H9 (cell line): ENCODE measurements at regions not wholly inside any gene's neighbourhood (a gene's known extent, or its start where the extent isn't known, plus 50 kb on each side); places are given as distances from the start of the nearest gene placed in this dataset.

ENCODE experiments used
- DNase-seq: peaks from one replicate; pipeline ENCODE4 v3.0.0-alpha.2; 2017
- H2AFZ ChIP-seq: one replicate; pipeline ENCODE4 v1.6.1; 2013; ENCODE audit warnings: mild to moderate bottlenecking, low read length, control low read depth, moderate library complexity
- H2AK5ac ChIP-seq: 2 replicates; pipeline ENCODE4 v1.6.1; 2013; ENCODE audit warnings: low read length, control low read depth, mixed read lengths; ENCODE audit not compliant: insufficient read length
- H2BK120ac ChIP-seq: one replicate; pipeline ENCODE4 v1.6.1; 2013; ENCODE audit warnings: low read depth, mild to moderate bottlenecking, low read length, control low read depth, inconsistent platforms; ENCODE audit not compliant: poor library complexity, severe bottlenecking
- H2BK12ac ChIP-seq: 2 replicates; pipeline ENCODE4 v1.6.1; 2013; ENCODE audit warnings: low read length, control low read depth, mixed read lengths, low read depth; ENCODE audit not compliant: insufficient read length
- H2BK15ac ChIP-seq: 2 replicates; pipeline ENCODE4 v1.6.1; 2013; ENCODE audit warnings: low read depth, low read length, control low read depth
- H2BK20ac ChIP-seq: one replicate; pipeline ENCODE4 v1.6.1; 2013; ENCODE audit warnings: low read depth, mild to moderate bottlenecking, low read length, control low read depth, inconsistent platforms; ENCODE audit not compliant: poor library complexity, severe bottlenecking
- H2BK5ac ChIP-seq: 2 replicates; pipeline ENCODE4 v1.6.1; 2013; ENCODE audit warnings: low read length, control low read depth, mixed read lengths; ENCODE audit not compliant: insufficient read length
- H3K14ac ChIP-seq: 2 replicates; pipeline ENCODE4 v1.6.1; 2013; ENCODE audit warnings: low read length, control low read depth; ENCODE audit not compliant: insufficient read depth
- H3K18ac ChIP-seq: 2 replicates; pipeline ENCODE4 v1.6.1; 2013; ENCODE audit warnings: low read depth, mild to moderate bottlenecking, mixed read lengths, low read length, control low read depth; ENCODE audit not compliant: insufficient read length
- H3K23ac ChIP-seq: 2 replicates; pipeline ENCODE4 v1.6.1; 2013; ENCODE audit warnings: low read length, control low read depth, mixed read lengths, low read depth; ENCODE audit not compliant: insufficient read length
- H3K23me2 ChIP-seq: 2 replicates; pipeline ENCODE4 v1.6.1; 2013; ENCODE audit warnings: low read depth, mild to moderate bottlenecking, mixed read lengths, low read length, control low read depth; ENCODE audit not compliant: insufficient read length, poor library complexity, severe bottlenecking
- H3K27ac ChIP-seq: 2 replicates; pipeline ENCODE4 v1.5.1; 2013; ENCODE audit warnings: low read length, control low read depth, mixed read lengths, low read depth; ENCODE audit not compliant: insufficient read length
- H3K27me3 ChIP-seq: 2 replicates; pipeline ENCODE4 v1.6.1; 2013; ENCODE audit warnings: low read length, control low read depth, inconsistent platforms; ENCODE audit not compliant: insufficient read depth
- H3K4ac ChIP-seq: 2 replicates; pipeline ENCODE4 v1.6.1; 2013; ENCODE audit warnings: low read depth, mild to moderate bottlenecking, control low read depth, inconsistent platforms, low read length, moderate library complexity
- H3K4me1 ChIP-seq: 2 replicates; pipeline ENCODE4 v1.6.1; 2013; ENCODE audit warnings: low read length, control low read depth, inconsistent platforms; ENCODE audit not compliant: insufficient read depth
- H3K4me2 ChIP-seq: 2 replicates; pipeline ENCODE4 v1.6.1; 2013; ENCODE audit warnings: low read length, control low read depth, mixed read lengths; ENCODE audit not compliant: insufficient read length, insufficient read depth
- H3K56ac ChIP-seq: 2 replicates; pipeline ENCODE4 v1.6.1; 2013; ENCODE audit warnings: low read depth, mild to moderate bottlenecking, mixed read lengths, low read length, control low read depth; ENCODE audit not compliant: insufficient read length
- H3K79me1 ChIP-seq: 2 replicates; pipeline ENCODE4 v1.6.1; 2013; ENCODE audit warnings: low read depth, mild to moderate bottlenecking, moderate library complexity, low read length, control low read depth, inconsistent platforms; ENCODE audit not compliant: insufficient read depth, poor library complexity, severe bottlenecking
- H3K79me2 ChIP-seq: 2 replicates; pipeline ENCODE4 v1.6.1; 2013; ENCODE audit warnings: low read length, control low read depth, inconsistent platforms; ENCODE audit not compliant: insufficient read depth
- H3K9ac ChIP-seq: 2 replicates; pipeline ENCODE4 v1.6.1; 2013; ENCODE audit warnings: low read length, control low read depth, mixed read lengths; ENCODE audit not compliant: insufficient read length; ENCODE audit errors: extremely low read depth
- H3K9me3 ChIP-seq: one replicate; pipeline ENCODE4 v1.6.1; 2013; ENCODE audit warnings: low read depth, low read length, inconsistent platforms; ENCODE audit not compliant: control insufficient read depth
- H3T11ph ChIP-seq: one replicate; pipeline ENCODE4 v1.6.1; 2013; ENCODE audit warnings: mild to moderate bottlenecking, low read length, control low read depth, inconsistent platforms
- H4K20me1 ChIP-seq: one replicate; pipeline ENCODE4 v1.6.1; 2013; ENCODE audit not compliant: control insufficient read depth, insufficient read length, insufficient read depth
- H4K5ac ChIP-seq: 2 replicates; pipeline ENCODE4 v1.6.1; 2013; ENCODE audit warnings: low read depth, mild to moderate bottlenecking, mixed read lengths, low read length, control low read depth; ENCODE audit not compliant: insufficient read length
- H4K8ac ChIP-seq: replicated peaks from 2 replicates; pipeline ENCODE4 v1.6.1; 2013; ENCODE audit warnings: low read length, control low read depth, mixed read lengths, low read depth; ENCODE audit not compliant: insufficient read length
- H4K91ac ChIP-seq: 2 replicates; pipeline ENCODE4 v1.6.1; 2013; ENCODE audit warnings: low read depth, mild to moderate bottlenecking, moderate library complexity, mixed read lengths, low read length, control low read depth; ENCODE audit not compliant: insufficient read length
- H3K27ac Mint-ChIP-seq, 3 experiments: 2 replicates in 2 of 3; 3 replicates in 1 of 3; pipeline ENCODE4 v1.8.0; 2020 to 2021; ENCODE audit warnings: mixed read lengths in 3 of 3, mild to moderate bottlenecking in 1 of 3, moderate library complexity in 1 of 3
- H3K27me3 Mint-ChIP-seq: 2 replicates; pipeline ENCODE4 v1.8.0; 2021; ENCODE audit warnings: low read depth, mild to moderate bottlenecking, moderate library complexity, mixed read lengths
- H3K36me3 Mint-ChIP-seq, 3 experiments: 2 replicates in 2 of 3; 3 replicates in 1 of 3; pipeline ENCODE4 v1.8.0; 2020 to 2021; ENCODE audit warnings: low read depth in 3 of 3, mixed read lengths in 3 of 3; ENCODE audit not compliant: insufficient read depth in 1 of 3
- H3K4me1 Mint-ChIP-seq, 2 experiments: 2 replicates each; pipeline ENCODE4 v1.8.0; 2020; ENCODE audit warnings: mixed read lengths in 2 of 2
- H3K4me3 Mint-ChIP-seq, 2 experiments: 2 replicates in 1 of 2; 3 replicates in 1 of 2; pipeline ENCODE4 v1.8.0; 2020 to 2021; ENCODE audit warnings: mild to moderate bottlenecking in 2 of 2, mixed read lengths in 2 of 2, moderate library complexity in 1 of 2
- H3K9me3 Mint-ChIP-seq, 2 experiments: 2 replicates in 1 of 2; 3 replicates in 1 of 2; pipeline ENCODE4 v1.8.0; 2020; ENCODE audit warnings: mild to moderate bottlenecking in 2 of 2, mixed read lengths in 2 of 2, moderate library complexity in 1 of 2
- TF ChIP-seq, protein P1 (sequence below): fragments of 200-600 bp; sonication (generic); conservative IDR thresholded peaks from 3 replicates; pipeline ENCODE4 v1.8.0; 2021; ENCODE audit warnings: antibody characterized with exemption, mild to moderate bottlenecking

DNA sequence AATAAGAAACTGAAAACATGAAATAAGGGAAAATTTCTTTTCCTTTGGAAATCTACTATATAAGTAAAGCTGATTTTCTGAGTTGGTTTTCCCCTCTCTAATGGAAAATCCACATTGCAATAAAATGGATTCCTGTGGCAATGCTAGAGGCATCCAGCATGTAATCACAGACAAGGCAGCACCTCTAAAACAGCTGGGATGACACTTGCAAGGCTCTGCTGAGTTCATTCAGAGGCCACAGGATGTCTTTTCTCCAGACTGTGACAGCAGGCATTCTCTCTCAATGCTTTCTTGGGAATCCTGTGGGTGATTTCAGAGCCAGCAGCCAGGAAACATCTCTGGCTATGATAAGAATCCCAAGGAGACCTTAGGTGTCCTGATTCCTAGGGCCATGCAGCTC is 201.3 kb upstream of the BLID start:
- no peak overlapping the region for H2BK5ac ChIP-seq
- no peaks in the 10 kb centered on the region for H3K79me1 ChIP-seq
- no peak overlapping the region for H3K56ac ChIP-seq
- Mint-ChIP-seq H3K9me3 (no peaks in the 10 kb centered on the region; a peak in 1 of 5 replicates), H3K27me3 (no peaks in the 10 kb centered on the region), H3K4me3 (no peak overlapping the region), H3K36me3 (no peaks in the 10 kb centered on the region), H3K4me1 (peaks cover 24 to 29% of the 10 kb centered on the region in 2 experiments), H3K27ac (no peak overlapping the region)
- no peak overlapping the region for H3T11ph ChIP-seq
- no peak overlapping the region for H2AFZ ChIP-seq
- H3K4ac ChIP-seq = no peak overlapping the region
- H3K4me2 ChIP-seq = no peak overlapping the region
- H3K27me3 ChIP-seq = no peaks in the 10 kb centered on the region
- TF ChIP-seq, protein P1, sequence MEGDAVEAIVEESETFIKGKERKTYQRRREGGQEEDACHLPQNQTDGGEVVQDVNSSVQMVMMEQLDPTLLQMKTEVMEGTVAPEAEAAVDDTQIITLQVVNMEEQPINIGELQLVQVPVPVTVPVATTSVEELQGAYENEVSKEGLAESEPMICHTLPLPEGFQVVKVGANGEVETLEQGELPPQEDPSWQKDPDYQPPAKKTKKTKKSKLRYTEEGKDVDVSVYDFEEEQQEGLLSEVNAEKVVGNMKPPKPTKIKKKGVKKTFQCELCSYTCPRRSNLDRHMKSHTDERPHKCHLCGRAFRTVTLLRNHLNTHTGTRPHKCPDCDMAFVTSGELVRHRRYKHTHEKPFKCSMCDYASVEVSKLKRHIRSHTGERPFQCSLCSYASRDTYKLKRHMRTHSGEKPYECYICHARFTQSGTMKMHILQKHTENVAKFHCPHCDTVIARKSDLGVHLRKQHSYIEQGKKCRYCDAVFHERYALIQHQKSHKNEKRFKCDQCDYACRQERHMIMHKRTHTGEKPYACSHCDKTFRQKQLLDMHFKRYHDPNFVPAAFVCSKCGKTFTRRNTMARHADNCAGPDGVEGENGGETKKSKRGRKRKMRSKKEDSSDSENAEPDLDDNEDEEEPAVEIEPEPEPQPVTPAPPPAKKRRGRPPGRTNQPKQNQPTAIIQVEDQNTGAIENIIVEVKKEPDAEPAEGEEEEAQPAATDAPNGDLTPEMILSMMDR = no peak
- no peak overlapping the region for H3K9ac ChIP-seq
- H4K20me1 ChIP-seq = no peaks in the 10 kb centered on the region
- no peak overlapping the region for H4K8ac ChIP-seq
- no peak overlapping the region for H3K27ac ChIP-seq
- no peak overlapping the region for H4K91ac ChIP-seq
- H2BK12ac ChIP-seq = no peak overlapping the region
- H3K18ac ChIP-seq = no peak overlapping the region
- H3K23me2 ChIP-seq = no peaks in the 10 kb centered on the region
- no peak overlapping the region for H2BK20ac ChIP-seq
- no peaks in the 10 kb centered on the region for H3K79me2 ChIP-seq
- H2BK15ac ChIP-seq = no peak overlapping the region
- no peak overlapping the region for H3K14ac ChIP-seq
- H4K5ac ChIP-seq = no peak overlapping the region
- no peak overlapping the region for H2BK120ac ChIP-seq
- DNase-seq = no peak
- peaks cover 4% of the 10 kb centered on the region; the same call in 1 of the 2 replicates for H3K4me1 ChIP-seq
- no peak overlapping the region for H3K23ac ChIP-seq
- H3K9me3 ChIP-seq = no peaks in the 10 kb centered on the region
- no peak overlapping the region for H2AK5ac ChIP-seq
